ENCODE measurements at regions not wholly inside any gene's neighbourhood (a gene's known extent, or its start where the extent isn't known, plus 50 kb on each side); places are given as distances from the start of the nearest gene placed in this dataset.

GRCh38 chr20:52064931-52065330, 126.6 kb downstream of the ZFP64 start:
- Histone ChIP-seq H3K27ac (ENCODE audit: low read depth, low read length) (no peak overlapping the region), H3K14ac (ENCODE audit: insufficient read length) (no peak overlapping the region), H3K56ac (replicated peaks; ENCODE audit: insufficient read length, low read depth, low read length) (no peak overlapping the region), H3K4me3 (ENCODE audit: extremely low read depth in 1 of 4, insufficient read depth in 2 of 4, low read depth in 3 of 4, low read length in 4 of 4) (no peak overlapping the region), H4K5ac (ENCODE audit: insufficient read length, low read depth, low read length) (no peak overlapping the region), H2AK5ac (ENCODE audit: low read depth, low read length) (no peak overlapping the region), H3K79me2 (ENCODE audit: control insufficient read depth in 1 of 2, insufficient read depth in 2 of 2, low read length in 2 of 2) (no peaks in the 10 kb centered on the region), H3K79me1 (ENCODE audit: low read depth, low read length) (no peaks in the 10 kb centered on the region), H4K91ac (replicated peaks; ENCODE audit: insufficient read length, low read length) (no peak overlapping the region), H4K20me1 (replicated peaks in 1 of 2; ENCODE audit: control insufficient read depth in 1 of 2, insufficient read depth in 2 of 2, low read length in 2 of 2) (no peaks in the 10 kb centered on the region), H3K9ac (replicated peaks in 1 of 4; ENCODE audit: extremely low read depth in 1 of 4, low read depth in 3 of 4, low read length in 3 of 4) (no peak overlapping the region), H3K9me3 (ENCODE audit: insufficient read depth in 2 of 2, low read depth in 1 of 2, low read length in 1 of 2) (no peaks in the 10 kb centered on the region), H2BK15ac (ENCODE audit: low read length) (no peak overlapping the region), H3K4me2 (ENCODE audit: insufficient read depth in 1 of 2, low read depth in 2 of 2, low read length in 2 of 2) (no peak overlapping the region), H2BK20ac (ENCODE audit: low read length) (no peak overlapping the region), H3K36me3 (ENCODE audit: control insufficient read depth in 2 of 4, insufficient read depth in 4 of 4, low read length in 3 of 4) (no peaks in the 10 kb centered on the region), H4K8ac (ENCODE audit: extremely low read depth, insufficient read depth, low read length) (no peak overlapping the region), H2BK5ac (ENCODE audit: low read depth, low read length) (no peak overlapping the region), H3K27me3 (replicated peaks in 1 of 4; ENCODE audit: control insufficient read depth in 3 of 4, extremely low read depth in 1 of 4, insufficient read depth in 3 of 4, low read length in 3 of 4) (no peaks in the 10 kb centered on the region), H2AFZ (ENCODE audit: low read length) (no peak overlapping the region), H3K23ac (ENCODE audit: insufficient read length) (no peak overlapping the region), H2BK12ac (ENCODE audit: low read depth, low read length) (no peak overlapping the region), H2BK120ac (replicated peaks; ENCODE audit: low read depth, low read length) (no peak overlapping the region), H3K18ac (ENCODE audit: extremely low read depth, low read length) (no peak overlapping the region), H3K23me2 (ENCODE audit: low read depth, low read length) (no peaks in the 10 kb centered on the region), H3K4me1 (replicated peaks in 1 of 4; ENCODE audit: control insufficient read depth in 3 of 4, insufficient read depth in 4 of 4, low read length in 3 of 4) (peaks cover 0 to 3% (median under 1%) of the 10 kb centered on the region in 4 experiments; a peak in 2 of 7 replicates), H3K4ac (replicated peaks; ENCODE audit: insufficient read length, low read depth, low read length) (peak overlapping the region; percentile 46)
- TF ChIP-seq PHF8 (conservative IDR thresholded peaks at IDR 0.05; ENCODE audit: low read depth, low read length) (no peak), TAF7 (optimal IDR thresholded peaks at IDR 0.05; ENCODE audit: borderline replicate concordance, low read depth, low read length) (no peak), TEAD4 (IDR thresholded peaks at IDR 0.05; ENCODE audit: low read depth, low read length) (no peak), POLR2AphosphoS5 (IDR thresholded peaks at IDR 0.05; ENCODE audit: low read depth, low read length) (no peak), EGR1 (IDR thresholded peaks at IDR 0.05; ENCODE audit: borderline replicate concordance, low read depth, low read length) (no peak), RBBP5 (IDR thresholded peaks at IDR 0.05; ENCODE audit: borderline replicate concordance, low read depth, low read length) (no peak), RAD21 (IDR thresholded peaks at IDR 0.05 in 1 of 2, conservative IDR thresholded peaks at IDR 0.05 in 1 of 2; ENCODE audit: low read depth in 2 of 2, low read length in 2 of 2) (no peak)
- FAIRE-seq = no peak
- ChIA-PET CTCF (ENCODE audit: partially characterized antibody) (interaction anchor here (0.9 kb wide), 1 partner anchor 203 kb away, joined by 3 read pairs; no protein-coding TSS in a partner anchor), POLR2A (ENCODE audit: partially characterized antibody) (no interaction called here)
- DNase-seq (ENCODE audit: low read depth in 1 of 2, low spot score in 2 of 2) = no peak
- 96% methylated on average over 1 of the region's 1 CpG; no CpG with 5 or more reads in 1 of the 2 experiments for WGBS, 2 experiments (ENCODE audit: extremely low coverage in 1 of 2, insufficient coverage in 1 of 2, insufficient read length in 1 of 2, insufficient replicate concordance in 2 of 2, low coverage in 1 of 2, low lambda C conversion rate in 2 of 2, missing lambda C conversion rate in 1 of 2)

All from H1 (cell line).